ENCODE measurements at regions not wholly inside any gene's neighbourhood (a gene's known extent, or its start where the extent isn't known, plus 50 kb on each side); places are given as distances from the start of the nearest gene placed in this dataset.
"Not testable (repeated sequence)": the region's sequence is repeated elsewhere in the genome, so short reads cannot be mapped to it uniquely, and the experiment has no call there.

GRCh38 chr9:75383420-75384034, 295.2 kb downstream of the OSTF1 start:
- not testable (repeated sequence) for H3K4me3 ChIP-seq (ENCODE audit: low read length in 2 of 2); H3K36me3 ChIP-seq (ENCODE audit: control insufficient read depth in 2 of 2, insufficient read depth in 2 of 2, low read length in 1 of 2); H3K27me3 ChIP-seq (ENCODE audit: control insufficient read depth in 2 of 2, insufficient read depth in 1 of 2, low read length in 1 of 2); H3K9me3 ChIP-seq (ENCODE audit: control insufficient read depth in 2 of 2, insufficient read depth in 1 of 2, low read length in 1 of 2); H3K27ac ChIP-seq (ENCODE audit: low read depth in 1 of 2, low read length in 1 of 2); H3K4me1 ChIP-seq (ENCODE audit: control insufficient read depth in 2 of 2, insufficient read depth in 2 of 2, low read length in 2 of 2); DNase-seq (ENCODE audit: low read depth in 6 of 9, low spot score in 9 of 9)
- WGBS: 96% methylated on average over 1 of the region's 1 CpG

- DNase-seq (ENCODE audit: low read depth in 6 of 9, low spot score in 9 of 9): no peak
- Histone ChIP-seq H3K36me3 (ENCODE audit: control insufficient read depth in 2 of 2, insufficient read depth in 2 of 2, low read length in 1 of 2) (no peaks in the 10 kb centered on the region), H3K27ac (ENCODE audit: low read depth in 1 of 2, low read length in 1 of 2) (no peak overlapping the region), H3K4me3 (ENCODE audit: low read length in 2 of 2) (no peak overlapping the region), H3K27me3 (ENCODE audit: control insufficient read depth in 2 of 2, insufficient read depth in 1 of 2, low read length in 1 of 2) (no peaks in the 10 kb centered on the region), H3K9me3 (ENCODE audit: control insufficient read depth in 2 of 2, insufficient read depth in 1 of 2, low read length in 1 of 2) (no peaks in the 10 kb centered on the region), H3K4me1 (ENCODE audit: control insufficient read depth in 2 of 2, insufficient read depth in 2 of 2, low read length in 2 of 2) (no peaks in the 10 kb centered on the region)
These were observed 296.9 kb downstream of the OSTF1 start for GRCh38 chr9:75385236-75385635.

- no peaks in the 10 kb centered on the region for H3K36me3 ChIP-seq (ENCODE audit: control insufficient read depth in 2 of 2, insufficient read depth in 2 of 2, low read length in 1 of 2)
- no peaks in the 10 kb centered on the region for H3K9me3 ChIP-seq (ENCODE audit: control insufficient read depth in 2 of 2, insufficient read depth in 1 of 2, low read length in 1 of 2)
- 97% methylated on average over 2 of the region's 2 CpGs for whole genome bisulfite sequencing
- H3K27ac ChIP-seq (ENCODE audit: low read depth in 1 of 2, low read length in 1 of 2): no peak overlapping the region
- DNase-seq (ENCODE audit: low read depth in 6 of 9, low spot score in 9 of 9): no peak
- H3K4me1 ChIP-seq (ENCODE audit: control insufficient read depth in 2 of 2, insufficient read depth in 2 of 2, low read length in 2 of 2): no peaks in the 10 kb centered on the region
- H3K27me3 ChIP-seq (ENCODE audit: control insufficient read depth in 2 of 2, insufficient read depth in 1 of 2, low read length in 1 of 2): no peaks in the 10 kb centered on the region
- H3K4me3 ChIP-seq (ENCODE audit: low read length in 2 of 2): no peak overlapping the region
These were observed 300.8 kb downstream of the OSTF1 start for GRCh38 chr9:75389101-75389500.

- Histone ChIP-seq H3K4me3 (ENCODE audit: low read length in 2 of 2) (no peak overlapping the region), H3K9me3 (ENCODE audit: control insufficient read depth in 2 of 2, insufficient read depth in 1 of 2, low read length in 1 of 2) (no peaks in the 10 kb centered on the region), H3K4me1 (ENCODE audit: control insufficient read depth in 2 of 2, insufficient read depth in 2 of 2, low read length in 2 of 2) (no peaks in the 10 kb centered on the region), H3K36me3 (ENCODE audit: control insufficient read depth in 2 of 2, insufficient read depth in 2 of 2, low read length in 1 of 2) (no peaks in the 10 kb centered on the region), H3K27me3 (ENCODE audit: control insufficient read depth in 2 of 2, insufficient read depth in 1 of 2, low read length in 1 of 2) (no peaks in the 10 kb centered on the region), H3K27ac (ENCODE audit: low read depth in 1 of 2, low read length in 1 of 2) (no peak overlapping the region)
- no peak for DNase-seq (ENCODE audit: low read depth in 6 of 9, low spot score in 9 of 9)
- WGBS: 88% methylated on average over 5 of the region's 5 CpGs
These were observed 302.6 kb downstream of the OSTF1 start for GRCh38 chr9:75390951-75391350.

GRCh38 chr9:75391497-75391896, 303.2 kb downstream of the OSTF1 start:
- no peak for DNase-seq (ENCODE audit: low read depth in 6 of 9, low spot score in 9 of 9)
- Histone ChIP-seq H3K27me3 (ENCODE audit: control insufficient read depth in 2 of 2, insufficient read depth in 1 of 2, low read length in 1 of 2) (no peaks in the 10 kb centered on the region), H3K36me3 (ENCODE audit: control insufficient read depth in 2 of 2, insufficient read depth in 2 of 2, low read length in 1 of 2) (no peaks in the 10 kb centered on the region), H3K27ac (ENCODE audit: low read depth in 1 of 2, low read length in 1 of 2) (no peak overlapping the region), H3K4me1 (ENCODE audit: control insufficient read depth in 2 of 2, insufficient read depth in 2 of 2, low read length in 2 of 2) (no peaks in the 10 kb centered on the region), H3K9me3 (ENCODE audit: control insufficient read depth in 2 of 2, insufficient read depth in 1 of 2, low read length in 1 of 2) (no peaks in the 10 kb centered on the region), H3K4me3 (ENCODE audit: low read length in 2 of 2) (no peak overlapping the region)
- 99% methylated on average over 8 of the region's 8 CpGs for whole genome bisulfite sequencing

- Histone ChIP-seq H3K4me3 (ENCODE audit: low read length in 2 of 2) (no peak overlapping the region), H3K36me3 (ENCODE audit: control insufficient read depth in 2 of 2, insufficient read depth in 2 of 2, low read length in 1 of 2) (no peaks in the 10 kb centered on the region), H3K27me3 (ENCODE audit: control insufficient read depth in 2 of 2, insufficient read depth in 1 of 2, low read length in 1 of 2) (no peaks in the 10 kb centered on the region), H3K9me3 (ENCODE audit: control insufficient read depth in 2 of 2, insufficient read depth in 1 of 2, low read length in 1 of 2) (no peaks in the 10 kb centered on the region), H3K4me1 (ENCODE audit: control insufficient read depth in 2 of 2, insufficient read depth in 2 of 2, low read length in 2 of 2) (no peaks in the 10 kb centered on the region), H3K27ac (ENCODE audit: low read depth in 1 of 2, low read length in 1 of 2) (no peak overlapping the region)
- no peak for DNase-seq (ENCODE audit: low read depth in 6 of 9, low spot score in 9 of 9)
These were observed 307.0 kb downstream of the OSTF1 start for GRCh38 chr9:75395336-75395735.

GRCh38 chr9:75397836-75398235, 309.5 kb downstream of the OSTF1 start:
- no peaks in the 10 kb centered on the region for H3K36me3 ChIP-seq (ENCODE audit: control insufficient read depth in 2 of 2, insufficient read depth in 2 of 2, low read length in 1 of 2)
- 95% methylated on average over 1 of the region's 1 CpG for WGBS
- no peaks in the 10 kb centered on the region for H3K9me3 ChIP-seq (ENCODE audit: control insufficient read depth in 2 of 2, insufficient read depth in 1 of 2, low read length in 1 of 2)
- no peak overlapping the region for H3K27ac ChIP-seq (ENCODE audit: low read depth in 1 of 2, low read length in 1 of 2)
- no peaks in the 10 kb centered on the region for H3K27me3 ChIP-seq (ENCODE audit: control insufficient read depth in 2 of 2, insufficient read depth in 1 of 2, low read length in 1 of 2)
- no peak overlapping the region for H3K4me3 ChIP-seq (ENCODE audit: low read length in 2 of 2)
- no peaks in the 10 kb centered on the region for H3K4me1 ChIP-seq (ENCODE audit: control insufficient read depth in 2 of 2, insufficient read depth in 2 of 2, low read length in 2 of 2)
- DNase-seq (ENCODE audit: low read depth in 6 of 9, low spot score in 9 of 9): no peak

GRCh38 chr9:75408391-75408790, 320.1 kb downstream of the OSTF1 start:
- Histone ChIP-seq H3K4me3 (ENCODE audit: low read length in 2 of 2) (no peak overlapping the region), H3K27ac (ENCODE audit: low read depth in 1 of 2, low read length in 1 of 2) (no peak overlapping the region), H3K36me3 (ENCODE audit: control insufficient read depth in 2 of 2, insufficient read depth in 2 of 2, low read length in 1 of 2) (no peaks in the 10 kb centered on the region), H3K4me1 (ENCODE audit: control insufficient read depth in 2 of 2, insufficient read depth in 2 of 2, low read length in 2 of 2) (no peaks in the 10 kb centered on the region), H3K9me3 (ENCODE audit: control insufficient read depth in 2 of 2, insufficient read depth in 1 of 2, low read length in 1 of 2) (no peaks in the 10 kb centered on the region), H3K27me3 (ENCODE audit: control insufficient read depth in 2 of 2, insufficient read depth in 1 of 2, low read length in 1 of 2) (no peaks in the 10 kb centered on the region)
- no peak for DNase-seq (ENCODE audit: low read depth in 6 of 9, low spot score in 9 of 9)
- 95% methylated on average over 4 of the region's 4 CpGs for WGBS

GRCh38 chr9:75410405-75410804, 322.1 kb downstream of the OSTF1 start:
- DNase-seq (ENCODE audit: low read depth in 6 of 9, low spot score in 9 of 9): no peak
- H3K4me1 ChIP-seq (ENCODE audit: control insufficient read depth in 2 of 2, insufficient read depth in 2 of 2, low read length in 2 of 2): no peaks in the 10 kb centered on the region
- 83% methylated on average over 4 of the region's 4 CpGs for WGBS
- no peak overlapping the region for H3K27ac ChIP-seq (ENCODE audit: low read depth in 1 of 2, low read length in 1 of 2)
- H3K4me3 ChIP-seq (ENCODE audit: low read length in 2 of 2): no peak overlapping the region
- no peaks in the 10 kb centered on the region for H3K9me3 ChIP-seq (ENCODE audit: control insufficient read depth in 2 of 2, insufficient read depth in 1 of 2, low read length in 1 of 2)
- H3K27me3 ChIP-seq (ENCODE audit: control insufficient read depth in 2 of 2, insufficient read depth in 1 of 2, low read length in 1 of 2): no peaks in the 10 kb centered on the region
- no peaks in the 10 kb centered on the region for H3K36me3 ChIP-seq (ENCODE audit: control insufficient read depth in 2 of 2, insufficient read depth in 2 of 2, low read length in 1 of 2)
